Psoas muscle (tissue), 7 donors: ENCODE measurements at regions not wholly inside any gene's neighbourhood (a gene's known extent, or its start where the extent isn't known, plus 50 kb on each side); places are given as distances from the start of the nearest gene placed in this dataset.

Experiments used
- ATAC-seq, 4 donors: fragments of 200-7000 bp; cut with Tn5 transposase; one replicate each; pipeline ENCODE4 v1.9.1; 2020; ENCODE audit warnings: moderate library complexity in 3 of 4, mild to moderate bottlenecking in 2 of 4
- DNase-seq, 2 donors: peaks; one replicate each; pipeline ENCODE4 v3.0.0-alpha.2; 2020
- H3K27ac ChIP-seq: fragments of 200-600 bp; one replicate; pipeline ENCODE4 v1.8.0; 2022
- H3K27me3 ChIP-seq, 3 donors: fragments of 200-600 bp in 1 of 3; one replicate each; pipeline versions ENCODE4 v1.6.1 to v1.8.0; 2013 to 2022; ENCODE audit warnings: low read length in 2 of 3, mild to moderate bottlenecking in 2 of 3, moderate library complexity in 1 of 3; ENCODE audit not compliant: insufficient read depth in 3 of 3
- H3K36me3 ChIP-seq, 2 donors: fragments of 200-600 bp in 1 of 2; one replicate each; pipeline versions ENCODE4 v1.6.1 to v1.8.0; 2013 to 2022; ENCODE audit warnings: low read depth in 1 of 2, mild to moderate bottlenecking in 1 of 2, moderate library complexity in 1 of 2; ENCODE audit not compliant: insufficient read depth in 1 of 2
- H3K4me1 ChIP-seq: fragments of 200-600 bp; one replicate; pipeline ENCODE4 v1.8.0; 2022
- H3K4me3 ChIP-seq: fragments of 200-600 bp; one replicate; pipeline ENCODE4 v1.8.0; 2022; ENCODE audit warnings: mild to moderate bottlenecking
- H3K9me3 ChIP-seq: fragments of 200-600 bp; one replicate; pipeline ENCODE4 v1.8.0; 2022
- CTCF ChIP-seq: fragments of 200-600 bp; IDR thresholded peaks from one replicate; pipeline ENCODE4 v1.8.0; 2022; ENCODE audit warnings: antibody characterized with exemption
- WGBS, 3 donors: extraction: QIAGEN DNeasy Blood & Tissue Kit; methylation state at CpG; one replicate each; pipeline versions ENCODE4 v1.1.6 to v1.1.7; 2013; 5-methylcytosine and 5-hydroxymethylcytosine counted together
- intact Hi-C, 2 donors: fragments of 100-400 bp; cut with DNase I; formaldehyde crosslinking; loops; one replicate each; pipeline versions ENCODE4 v1.11.0 to v1.14.2; 2022
- donor health status: healthy with polysubstance abuse.
- donor health status: DM: no; HTN: no; CAD: no; lungs with moderate emphysema.
- donor health status: Bipolar disorder and iron deficiency.
- donor health status: healthy.
- donor health status: DM: yes; HTN: yes; CAD: no.
- donor health status: DM: no; HTN: no; CAD: no.
- donor health status: DM: yes; HTN: yes; CAD: no.

GRCh38 chr16:59397638-59398037 lies 663.5 kb upstream of the GOT2 start:
- 73 to 85% (median 80%) methylated on average over 2 of the region's 2 CpGs for WGBS, 3 donors
- H3K36me3 ChIP-seq, result no peaks in the 10 kb centered on the region
- ATAC-seq, result no peak

GRCh38 chr16:59394526-59394925 lies 660.4 kb upstream of the GOT2 start:
- no peak for TF ChIP-seq CTCF
- ATAC-seq, result no peak
- Histone ChIP-seq H3K9me3 (no peaks in the 10 kb centered on the region), H3K4me1 (no peaks in the 10 kb centered on the region), H3K36me3 (no peaks in the 10 kb centered on the region), H3K27ac (no peak overlapping the region), H3K27me3 (no peaks in the 10 kb centered on the region), H3K4me3 (no peak overlapping the region)
- DNase-seq, result no peak
- intact Hi-C loops, result no loop called here

More at GRCh38 chr16:59397638-59398037, 663.5 kb upstream of the GOT2 start:
- no peak for DNase-seq
- Histone ChIP-seq H3K4me1 (no peaks in the 10 kb centered on the region), H3K9me3 (no peaks in the 10 kb centered on the region), H3K4me3 (no peak overlapping the region), H3K27ac (no peak overlapping the region), H3K27me3 (no peaks in the 10 kb centered on the region)
- TF ChIP-seq CTCF, result no peak
- intact Hi-C loops, result no loop called here

- no peak for TF ChIP-seq CTCF
- Histone ChIP-seq H3K4me1 (no peaks in the 10 kb centered on the region), H3K27me3 (no peaks in the 10 kb centered on the region), H3K4me3 (no peak overlapping the region), H3K9me3 (no peaks in the 10 kb centered on the region), H3K36me3 (no peaks in the 10 kb centered on the region), H3K27ac (no peak overlapping the region)
- intact Hi-C loops, result no loop called here
- no peak for ATAC-seq
- no peak for DNase-seq
- 51 to 56% (median 53%) methylated on average over 2 of the region's 2 CpGs for WGBS, 3 donors
Measured at GRCh38 chr16:59392911-59393310, 658.8 kb upstream of the GOT2 start.

GRCh38 chr16:59391617-59392364 lies 657.7 kb upstream of the GOT2 start:
- Histone ChIP-seq H3K27me3 (no peaks in the 10 kb centered on the region), H3K4me1 (no peaks in the 10 kb centered on the region), H3K4me3 (no peak overlapping the region), H3K36me3 (no peaks in the 10 kb centered on the region), H3K27ac (no peak overlapping the region), H3K9me3 (no peaks in the 10 kb centered on the region)
- no peak for TF ChIP-seq CTCF
- intact Hi-C loops, result no loop called here
- 57 to 67% (median 61%) methylated on average over 4 of the region's 4 CpGs for WGBS, 3 donors
- no peak for ATAC-seq
- no peak for DNase-seq

GRCh38 chr16:59385959-59386358 lies 651.8 kb upstream of the GOT2 start:
- TF ChIP-seq CTCF, result no peak
- DNase-seq (peak in 1 of 2 donors; percentile 49), ATAC-seq (peak in 2 of 4 donors; percentile 36)
- H3K4me3 ChIP-seq, result no peak overlapping the region
- no peak overlapping the region for H3K27ac ChIP-seq
- no peaks in the 10 kb centered on the region for H3K9me3 ChIP-seq
- intact Hi-C loops, result no loop called here
- no peaks in the 10 kb centered on the region for H3K4me1 ChIP-seq
- H3K27me3 ChIP-seq, result no peaks in the 10 kb centered on the region
- no peaks in the 10 kb centered on the region for H3K36me3 ChIP-seq
- 15 to 27% (median 16%) methylated on average over 3 of the region's 3 CpGs for WGBS, 3 donors
